ENCODE measurements at regions not wholly inside any gene's neighbourhood (a gene's known extent, or its start where the extent isn't known, plus 50 kb on each side); places are given as distances from the start of the nearest gene placed in this dataset.

GRCh38 chr3:109887293-109887692 is 549.9 kb upstream of the DPPA4 start:
- Mint-ChIP-seq H3K36me3 (peaks cover under 1% of the 10 kb centered on the region), H3K27me3 (ENCODE audit: low read depth in 2 of 2) (peaks cover 0 to 1% of the 10 kb centered on the region in 2 donors), H3K4me3 (no peak overlapping the region), H3K4me1 (peaks cover 0 to 4% of the 10 kb centered on the region in 2 donors), H3K27ac (no peak overlapping the region), H3K9me3 (peaks cover 0 to 5% of the 10 kb centered on the region in 2 donors)
- Histone ChIP-seq H3K4me3 (ENCODE audit: low read length) (no peak overlapping the region), H3K27ac (ENCODE audit: low read length) (no peak overlapping the region), H3K4me1 (ENCODE audit: control insufficient read depth, insufficient read depth, low read length) (no peaks in the 10 kb centered on the region), H3K9me3 (ENCODE audit: control insufficient read depth, insufficient read depth, low read length) (no peaks in the 10 kb centered on the region), H3K27me3 (ENCODE audit: control insufficient read depth, insufficient read depth, low read length) (no peaks in the 10 kb centered on the region), H3K36me3 (ENCODE audit: control insufficient read depth, insufficient read depth, low read length) (no peaks in the 10 kb centered on the region)
- WGBS (ENCODE audit: insufficient coverage): 89% methylated on average over 2 of the region's 2 CpGs
- intact Hi-C loops (cut with micrococcal nuclease): no loop called here
- no peak for ATAC-seq
- TF ChIP-seq, protein P1, sequence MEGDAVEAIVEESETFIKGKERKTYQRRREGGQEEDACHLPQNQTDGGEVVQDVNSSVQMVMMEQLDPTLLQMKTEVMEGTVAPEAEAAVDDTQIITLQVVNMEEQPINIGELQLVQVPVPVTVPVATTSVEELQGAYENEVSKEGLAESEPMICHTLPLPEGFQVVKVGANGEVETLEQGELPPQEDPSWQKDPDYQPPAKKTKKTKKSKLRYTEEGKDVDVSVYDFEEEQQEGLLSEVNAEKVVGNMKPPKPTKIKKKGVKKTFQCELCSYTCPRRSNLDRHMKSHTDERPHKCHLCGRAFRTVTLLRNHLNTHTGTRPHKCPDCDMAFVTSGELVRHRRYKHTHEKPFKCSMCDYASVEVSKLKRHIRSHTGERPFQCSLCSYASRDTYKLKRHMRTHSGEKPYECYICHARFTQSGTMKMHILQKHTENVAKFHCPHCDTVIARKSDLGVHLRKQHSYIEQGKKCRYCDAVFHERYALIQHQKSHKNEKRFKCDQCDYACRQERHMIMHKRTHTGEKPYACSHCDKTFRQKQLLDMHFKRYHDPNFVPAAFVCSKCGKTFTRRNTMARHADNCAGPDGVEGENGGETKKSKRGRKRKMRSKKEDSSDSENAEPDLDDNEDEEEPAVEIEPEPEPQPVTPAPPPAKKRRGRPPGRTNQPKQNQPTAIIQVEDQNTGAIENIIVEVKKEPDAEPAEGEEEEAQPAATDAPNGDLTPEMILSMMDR (IDR thresholded peaks at IDR 0.05): no peak
- no peak for DNase-seq

- Mint-ChIP-seq H3K27ac (no peak overlapping the region), H3K9me3 (peaks cover 0 to 5% of the 10 kb centered on the region in 2 donors), H3K27me3 (ENCODE audit: low read depth in 2 of 2) (peaks cover 0 to 4% of the 10 kb centered on the region in 2 donors), H3K4me1 (peaks cover 0 to 4% of the 10 kb centered on the region in 2 donors), H3K4me3 (no peak overlapping the region), H3K36me3 (no peaks in the 10 kb centered on the region)
- Histone ChIP-seq H3K4me3 (ENCODE audit: low read length) (no peak overlapping the region), H3K4me1 (ENCODE audit: control insufficient read depth, insufficient read depth, low read length) (no peaks in the 10 kb centered on the region), H3K36me3 (ENCODE audit: control insufficient read depth, insufficient read depth, low read length) (no peaks in the 10 kb centered on the region), H3K27me3 (ENCODE audit: control insufficient read depth, insufficient read depth, low read length) (no peaks in the 10 kb centered on the region), H3K9me3 (ENCODE audit: control insufficient read depth, insufficient read depth, low read length) (no peaks in the 10 kb centered on the region), H3K27ac (ENCODE audit: low read length) (no peak overlapping the region)
- no peak for DNase-seq
- TF ChIP-seq, protein P1 (IDR thresholded peaks at IDR 0.05): no peak
- no peak for ATAC-seq
- intact Hi-C loops (cut with micrococcal nuclease): no loop called here
Measured at GRCh38 chr3:109888026-109888425, 550.7 kb upstream of the DPPA4 start.

- peaks cover 0 to 6% of the 10 kb centered on the region in 2 donors for H3K4me1 Mint-ChIP-seq
- no peaks in the 10 kb centered on the region for H3K27me3 ChIP-seq (ENCODE audit: control insufficient read depth, insufficient read depth, low read length)
- H3K4me3 Mint-ChIP-seq: no peak overlapping the region
- intact Hi-C loops (cut with micrococcal nuclease): no loop called here
- TF ChIP-seq, protein P1 (IDR thresholded peaks at IDR 0.05): no peak
- no peaks in the 10 kb centered on the region for H3K36me3 ChIP-seq (ENCODE audit: control insufficient read depth, insufficient read depth, low read length)
- WGBS (ENCODE audit: insufficient coverage): 88% methylated on average over 1 of the region's 1 CpG
- H3K27ac ChIP-seq (ENCODE audit: low read length): no peak overlapping the region
- H3K4me3 ChIP-seq (ENCODE audit: low read length): no peak overlapping the region
- H3K9me3 ChIP-seq (ENCODE audit: control insufficient read depth, insufficient read depth, low read length): no peaks in the 10 kb centered on the region
- DNase-seq: no peak
- peaks cover 0 to 4% of the 10 kb centered on the region in 2 donors for H3K27me3 Mint-ChIP-seq (ENCODE audit: low read depth in 2 of 2)
- H3K4me1 ChIP-seq (ENCODE audit: control insufficient read depth, insufficient read depth, low read length): no peaks in the 10 kb centered on the region
- ATAC-seq: no peak
- no peak overlapping the region for H3K27ac Mint-ChIP-seq
- H3K36me3 Mint-ChIP-seq: no peaks in the 10 kb centered on the region
- peaks cover 0 to 4% of the 10 kb centered on the region in 2 donors for H3K9me3 Mint-ChIP-seq
Measured at GRCh38 chr3:109897734-109898133, 560.4 kb upstream of the DPPA4 start.

DNA sequence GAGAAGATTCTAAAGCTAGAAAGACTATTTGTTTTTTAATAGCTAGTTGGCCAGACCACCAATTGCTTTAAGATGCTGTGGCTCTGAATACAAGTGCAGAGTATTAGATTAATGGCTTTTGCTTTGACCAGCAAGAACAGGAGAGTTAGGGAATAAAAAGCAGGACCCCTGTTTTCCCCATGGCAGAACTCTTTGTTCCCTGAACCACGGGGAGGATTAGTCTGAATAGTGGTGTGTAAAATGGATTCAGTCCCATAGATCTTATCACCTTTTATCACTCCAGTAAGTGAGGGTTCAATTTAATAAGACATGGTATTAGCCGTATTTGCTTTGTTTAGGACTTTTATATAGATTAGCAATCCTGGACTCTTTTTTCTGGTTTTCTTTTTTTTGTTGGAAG is 562.6 kb upstream of the DPPA4 start:
- Mint-ChIP-seq H3K4me3 (no peak overlapping the region), H3K4me1 (peaks cover 0 to 6% of the 10 kb centered on the region in 2 donors), H3K36me3 (no peaks in the 10 kb centered on the region), H3K27me3 (ENCODE audit: low read depth in 2 of 2) (peaks cover 0 to 4% of the 10 kb centered on the region in 2 donors), H3K9me3 (peaks cover 0 to 4% of the 10 kb centered on the region in 2 donors), H3K27ac (no peak overlapping the region)
- DNase-seq: no peak
- TF ChIP-seq, protein P1 (IDR thresholded peaks at IDR 0.05): no peak
- 80% methylated on average over 2 of the region's 2 CpGs for WGBS (ENCODE audit: insufficient coverage)
- H3K36me3 ChIP-seq (ENCODE audit: control insufficient read depth, insufficient read depth, low read length): no peaks in the 10 kb centered on the region
- no peaks in the 10 kb centered on the region for H3K4me1 ChIP-seq (ENCODE audit: control insufficient read depth, insufficient read depth, low read length)
- no peaks in the 10 kb centered on the region for H3K9me3 ChIP-seq (ENCODE audit: control insufficient read depth, insufficient read depth, low read length)
- no peak overlapping the region for H3K4me3 ChIP-seq (ENCODE audit: low read length)
- H3K27me3 ChIP-seq (ENCODE audit: control insufficient read depth, insufficient read depth, low read length): no peaks in the 10 kb centered on the region
- no peak for ATAC-seq
- no peak overlapping the region for H3K27ac ChIP-seq (ENCODE audit: low read length)
- intact Hi-C loops (cut with micrococcal nuclease): no loop called here
